A549 (cell line): ENCODE measurements at regions not wholly inside any gene's neighbourhood (a gene's known extent, or its start where the extent isn't known, plus 50 kb on each side); places are given as distances from the start of the nearest gene placed in this dataset.

Experiments used
- ATAC-seq, 2 experiments: fragments of 200-7000 bp in 1 of 2; fragments of >200 bp in 1 of 2; cut with Nextera tagmentation in 1 of 2; cut with Tn5 transposase in 1 of 2; 3 replicates each; pipeline versions ENCODE4 v1.8.0 to v1.9.1; 2018 to 2020; ENCODE audit warnings: mild to moderate bottlenecking in 1 of 2, moderate library complexity in 1 of 2
- CTCF ChIA-PET: fragments of 300-600 bp; sonication (Branson Sonifier 250); formaldehyde crosslinking; extraction: SDS; loops from one replicate; lab custom pipeline; 2021; ENCODE audit warnings: antibody characterized with exemption, inconsistent platforms; lab: Yijun Ruan, JAX
- POLR2A ChIA-PET: fragments of 350-600 bp; formaldehyde crosslinking; extraction: SDS; loops from one replicate; lab custom pipeline; 2021; ENCODE audit warnings: antibody characterized with exemption, inconsistent platforms; lab: Yijun Ruan, JAX
- DNase-seq, 2 experiments: peaks; one replicate each; pipeline versions ENCODE4 v3.0.0 to v3.0.0-alpha.2; 2011 to 2016; ENCODE audit warnings: low read depth in 1 of 2, low spot score in 1 of 2
- FAIRE-seq: peaks from 2 replicates; lab custom pipeline; 2011; peaks lifted over from hg19 to GRCh38; lab: Jason Lieb, UNC
- H3K27ac ChIP-seq, 2 experiments: fragments of >200 bp; sonication (Bioruptor Twin); formaldehyde crosslinking; 3 replicates each; pipeline ENCODE4 v1.5.1; 2016 to 2017
- H3K4me1 ChIP-seq: fragments of >200 bp; sonication (Bioruptor Twin); formaldehyde crosslinking; 3 replicates; pipeline ENCODE4 v1.6.1; 2016
- H3K4me2 ChIP-seq: fragments of >200 bp; sonication (Bioruptor Twin); formaldehyde crosslinking; 3 replicates; pipeline ENCODE4 v1.6.1; 2016
- H3K4me3 ChIP-seq: fragments of >200 bp; sonication (Bioruptor Twin); formaldehyde crosslinking; 3 replicates; pipeline ENCODE4 v1.5.1; 2016
- H3K9me3 ChIP-seq: fragments of >200 bp; sonication (Bioruptor Twin); formaldehyde crosslinking; 3 replicates; pipeline ENCODE4 v1.6.1; 2016
- ATOH8 ChIP-seq: fragments of 250-450 bp; sonication (Bioruptor Pico); IDR thresholded peaks from 2 replicates; pipeline ENCODE4 v1.5.0; 2020; ENCODE audit warnings: low read depth, mild to moderate bottlenecking, moderate library complexity
- BHLHE40 ChIP-seq: IDR thresholded peaks from 2 replicates; pipeline ENCODE4 v1.6.1; 2012; ENCODE audit warnings: low read depth, low read length, inconsistent platforms
- CBX2 ChIP-seq: fragments of 200-600 bp; sonication (generic); IDR thresholded peaks from 2 replicates; pipeline ENCODE4 v1.6.1; 2016; ENCODE audit warnings: low read depth, mild to moderate bottlenecking, borderline replicate concordance
- CEBPB ChIP-seq, 2 experiments: fragments of >200 bp in 1 of 2; sonication (Bioruptor Twin) in 1 of 2; formaldehyde crosslinking in 1 of 2; IDR thresholded peaks; 2 replicates each; pipeline ENCODE4 v1.6.1; 2012 to 2016
- CHD2 ChIP-seq: fragments of 150-350 bp; IDR thresholded peaks from 2 replicates; pipeline ENCODE4 v1.6.1; 2014; ENCODE audit warnings: low read length; ENCODE audit not compliant: partially characterized antibody
- EHF ChIP-seq: fragments of 250-450 bp; sonication (Bioruptor Pico); IDR thresholded peaks from 2 replicates; pipeline ENCODE4 v1.5.0; 2020; ENCODE audit warnings: mild to moderate bottlenecking
- EHMT2 ChIP-seq: fragments of 200-600 bp; sonication (generic); IDR thresholded peaks from 2 replicates; pipeline ENCODE4 v1.6.1; 2016; ENCODE audit warnings: antibody characterized with exemption, low read depth, mild to moderate bottlenecking, moderate library complexity
- EP300 ChIP-seq, 2 experiments: fragments of >200 bp; sonication (Bioruptor Twin); formaldehyde crosslinking; IDR thresholded peaks; 2 replicates in 1 of 2; 3 replicates in 1 of 2; pipeline ENCODE4 v1.6.1; 2016 to 2017
- FOSL2 ChIP-seq, 2 experiments: fragments of 450-650 bp in 1 of 2; fragments of >200 bp in 1 of 2; sonication (Bioruptor Twin) in 1 of 2; formaldehyde crosslinking; IDR thresholded peaks; 2 replicates each; pipeline versions ENCODE4 v1.5.0 to v1.6.1; 2016 to 2020; ENCODE audit warnings: mild to moderate bottlenecking in 1 of 2, moderate library complexity in 1 of 2
- GATA3 ChIP-seq: IDR thresholded peaks from 2 replicates; pipeline ENCODE4 v1.6.1; 2012; ENCODE audit warnings: borderline replicate concordance
- HES2 ChIP-seq: fragments of >200 bp; sonication (Bioruptor Twin); formaldehyde crosslinking; IDR thresholded peaks from 2 replicates; pipeline ENCODE4 v1.6.1; 2016
- HEYL ChIP-seq: fragments of 250-450 bp; sonication (Bioruptor Pico); IDR thresholded peaks from 2 replicates; pipeline ENCODE4 v1.8.0; 2021; ENCODE audit warnings: mild to moderate bottlenecking, moderate library complexity
- HOXA7 ChIP-seq: fragments of 250-450 bp; sonication (Bioruptor Pico); IDR thresholded peaks from 2 replicates; pipeline ENCODE4 v1.5.0; 2020; ENCODE audit warnings: mild to moderate bottlenecking, moderate library complexity
- JUN ChIP-seq, 2 experiments: fragments of >200 bp; sonication (Bioruptor Twin); formaldehyde crosslinking; IDR thresholded peaks; 2 replicates in 1 of 2; 3 replicates in 1 of 2; pipeline ENCODE4 v1.6.1; 2016 to 2017
- JUNB ChIP-seq: fragments of >200 bp; sonication (Bioruptor Twin); formaldehyde crosslinking; IDR thresholded peaks from 2 replicates; pipeline ENCODE4 v1.6.1; 2016
- MAX ChIP-seq: IDR thresholded peaks from 2 replicates; pipeline ENCODE4 v1.6.1; 2012
- MAZ ChIP-seq: fragments of 150-350 bp; IDR thresholded peaks from 2 replicates; pipeline ENCODE4 v1.6.1; 2014; ENCODE audit warnings: antibody characterized with exemption, low read depth, low read length, borderline replicate concordance
- NFE2L2 ChIP-seq: fragments of 150-350 bp; conservative IDR thresholded peaks from 2 replicates; pipeline ENCODE4 v1.6.1; 2014; ENCODE audit warnings: low read length
- NPAS2 ChIP-seq: fragments of 250-450 bp; sonication (Bioruptor Pico); IDR thresholded peaks from 2 replicates; pipeline ENCODE4 v1.8.0; 2022; ENCODE audit warnings: mild to moderate bottlenecking, moderate library complexity, borderline replicate concordance
- PHF8 ChIP-seq: fragments of 200-600 bp; sonication (generic); IDR thresholded peaks from 2 replicates; pipeline ENCODE4 v1.6.1; 2016; ENCODE audit warnings: low read depth, mild to moderate bottlenecking, antibody characterized with exemption, moderate library complexity, borderline replicate concordance
- RAD21 ChIP-seq, 2 experiments: fragments of >200 bp in 1 of 2; sonication (Bioruptor Twin) in 1 of 2; formaldehyde crosslinking in 1 of 2; IDR thresholded peaks in 1 of 2; conservative IDR thresholded peaks in 1 of 2; 2 replicates in 1 of 2; 3 replicates in 1 of 2; pipeline ENCODE4 v1.6.1; 2012 to 2018; ENCODE audit warnings: inconsistent platforms in 1 of 2
- RARB ChIP-seq: fragments of 250-450 bp; sonication (Bioruptor Pico); IDR thresholded peaks from 2 replicates; pipeline ENCODE4 v1.8.0; 2021; ENCODE audit warnings: mild to moderate bottlenecking, moderate library complexity
- SREBF2 ChIP-seq: fragments of 450-650 bp; IDR thresholded peaks from 2 replicates; pipeline ENCODE4 v1.6.1; 2014; ENCODE audit warnings: mild to moderate bottlenecking, moderate library complexity
- TFCP2L1 ChIP-seq: fragments of 250-450 bp; sonication (Bioruptor Pico); IDR thresholded peaks from 2 replicates; pipeline ENCODE4 v1.5.0; 2021; ENCODE audit warnings: mild to moderate bottlenecking
- WGBS: methylation state at CpG from one replicate; pipeline ENCODE4 v1.1.6; 2017; ENCODE audit errors: missing lambda C conversion rate; 5-methylcytosine and 5-hydroxymethylcytosine counted together

GRCh38 chr3:159787794-159788205, 200.8 kb upstream of the IL12A start:
- peaks cover 99% of the 10 kb centered on the region for H3K4me1 ChIP-seq
- FAIRE-seq (peak; percentile 70), DNase-seq (peak; percentile 50 to 79), ATAC-seq (peak; percentile 68 to 70)
- peak overlapping the region; percentile 75 to 84 for H3K27ac ChIP-seq
- peak overlapping the region; percentile 13; the same call in 2 of the 3 replicates for H3K4me3 ChIP-seq
- TF ChIP-seq HES2: 0 out of 2 replicates have a peak, but pooled peaks have one; percentile 37
- peak; percentile 56 to 57; a peak in 3 of 5 replicates for TF ChIP-seq JUN (IDR thresholded peaks at IDR 0.05)
- TF ChIP-seq EP300 (IDR thresholded peaks at IDR 0.05): peak in 1 of 2 experiments; percentile 71; a peak in 2 of 5 replicates
- no peak for TF ChIP-seq MAZ
- no peak for TF ChIP-seq EHF
- no peak for TF ChIP-seq ATOH8 (CRISPR knock-in tag)
- TF ChIP-seq CBX2: no peak
- TF ChIP-seq SREBF2: no peak
- TF ChIP-seq HEYL (CRISPR knock-in tag): no peak
- peak; percentile 53 for TF ChIP-seq JUNB
- TF ChIP-seq FOSL2 (IDR thresholded peaks at IDR 0.05): no peak; the same call in 1 of the 2 replicates
- peak; percentile 27; the same call in 1 of the 2 replicates for TF ChIP-seq FOSL2 (CRISPR knock-in tag; IDR thresholded peaks at IDR 0.05)
- TF ChIP-seq MAX: peak; percentile 29; the same call in 1 of the 2 replicates
- TF ChIP-seq NFE2L2: no peak
- TF ChIP-seq RAD21 (conservative IDR thresholded peaks at IDR 0.05 in 1 of 2, IDR thresholded peaks at IDR 0.05 in 1 of 2): peak in 1 of 2 experiments; percentile 3; a peak in 1 of 5 replicates
- no peak for TF ChIP-seq NPAS2
- peak; percentile 88 for TF ChIP-seq GATA3
- no peak for TF ChIP-seq BHLHE40
- TF ChIP-seq CEBPB (IDR thresholded peaks at IDR 0.05): peak; percentile 60 to 77; a peak in 3 of 4 replicates
- ChIA-PET POLR2A (interaction anchor here (0.7 to 1.4 kb wide), 2 partner anchors 24 to 39 kb away, joined by 3 to 6 read pairs; no protein-coding TSS in a partner anchor), CTCF (interaction anchor here (0.9 to 3.3 kb wide), 5 partner anchors 17 to 173 kb away, joined by 3 to 24 read pairs (median 6); no protein-coding TSS in a partner anchor)
- no peaks in the 10 kb centered on the region for H3K9me3 ChIP-seq
- 2% methylated on average over 5 of the region's 5 CpGs for WGBS
- H3K4me2 ChIP-seq: peak overlapping the region; percentile 80

- POLR2A ChIA-PET: no interaction called here
- Histone ChIP-seq H3K27ac (peak overlapping the region; percentile 75 to 84), H3K4me2 (peak overlapping the region; percentile 80), H3K9me3 (no peaks in the 10 kb centered on the region), H3K4me3 (no peak overlapping the region), H3K4me1 (peaks cover 96% of the 10 kb centered on the region)
- DNase-seq (no peak), FAIRE-seq (no peak), ATAC-seq (no peak; a peak in 1 of 6 replicates)
- WGBS: 65% methylated on average over 3 of the region's 3 CpGs
- CTCF ChIA-PET: interaction anchor here (1.5 to 2.2 kb wide), 3 partner anchors 17 to 40 kb away, joined by 3 to 18 read pairs (median 6); no protein-coding TSS in a partner anchor
- TF ChIP-seq GATA3 (no peak), EHMT2 (no peak), RARB (CRISPR knock-in tag) (no peak), CHD2 (no peak), ATOH8 (CRISPR knock-in tag) (no peak), JUNB (no peak), HOXA7 (CRISPR knock-in tag) (no peak), PHF8 (no peak), MAX (no peak), MAZ (no peak), TFCP2L1 (no peak)
Observed at GRCh38 chr3:159788291-159788690, 200.3 kb upstream of the IL12A start.
